GM12875 (cell line): ENCODE measurements at regions not wholly inside any gene's neighbourhood (a gene's known extent, or its start where the extent isn't known, plus 50 kb on each side); places are given as distances from the start of the nearest gene placed in this dataset.

Experiments
- H3K4me3 ChIP-seq: one replicate; pipeline ENCODE4 v1.5.1; 2011; ENCODE audit warnings: low read depth, low read length, control low read depth
- TF ChIP-seq, protein P1 (sequence below): IDR thresholded peaks from 2 replicates; pipeline ENCODE4 v1.5.1; 2011; ENCODE audit warnings: low read depth, mild to moderate bottlenecking, control low read depth, inconsistent platforms, low read length, moderate library complexity, borderline replicate concordance; ENCODE audit not compliant: insufficient read depth

DNA sequence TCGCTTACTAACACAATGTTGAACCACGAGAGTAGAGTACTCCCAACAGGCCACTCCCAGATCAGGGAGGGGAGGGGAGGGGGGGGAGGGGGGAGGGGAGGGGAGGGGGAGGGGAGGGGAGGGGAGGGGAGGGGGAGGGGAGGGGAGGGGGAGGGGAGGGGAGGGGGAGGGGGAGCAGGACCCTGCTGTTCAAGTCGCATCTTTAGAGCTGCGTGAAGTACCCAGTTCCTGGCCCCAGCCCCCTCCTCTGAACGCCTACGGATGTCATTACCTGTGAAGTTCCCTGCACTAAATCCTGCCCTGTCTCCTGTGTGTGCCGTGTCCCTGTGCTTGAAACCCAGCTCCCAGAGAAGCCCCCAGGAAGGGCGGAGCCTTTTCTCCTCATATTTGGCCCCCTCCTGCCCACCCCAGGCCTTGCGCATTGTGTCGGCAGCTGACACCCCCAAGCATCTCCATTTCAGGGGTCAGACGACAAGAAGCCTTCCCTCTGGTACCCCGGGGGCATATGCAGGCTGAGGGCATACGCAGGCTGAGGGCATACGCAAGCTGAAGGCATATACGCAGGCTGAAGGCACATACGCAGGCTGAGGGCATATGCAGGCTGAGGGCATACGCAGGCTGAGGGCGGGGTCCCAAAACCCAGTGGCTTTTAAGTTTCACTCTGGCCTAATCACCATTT is 330.2 kb downstream of the C16orf95 start:
- no peak overlapping the region for H3K4me3 ChIP-seq
- TF ChIP-seq, protein P1, sequence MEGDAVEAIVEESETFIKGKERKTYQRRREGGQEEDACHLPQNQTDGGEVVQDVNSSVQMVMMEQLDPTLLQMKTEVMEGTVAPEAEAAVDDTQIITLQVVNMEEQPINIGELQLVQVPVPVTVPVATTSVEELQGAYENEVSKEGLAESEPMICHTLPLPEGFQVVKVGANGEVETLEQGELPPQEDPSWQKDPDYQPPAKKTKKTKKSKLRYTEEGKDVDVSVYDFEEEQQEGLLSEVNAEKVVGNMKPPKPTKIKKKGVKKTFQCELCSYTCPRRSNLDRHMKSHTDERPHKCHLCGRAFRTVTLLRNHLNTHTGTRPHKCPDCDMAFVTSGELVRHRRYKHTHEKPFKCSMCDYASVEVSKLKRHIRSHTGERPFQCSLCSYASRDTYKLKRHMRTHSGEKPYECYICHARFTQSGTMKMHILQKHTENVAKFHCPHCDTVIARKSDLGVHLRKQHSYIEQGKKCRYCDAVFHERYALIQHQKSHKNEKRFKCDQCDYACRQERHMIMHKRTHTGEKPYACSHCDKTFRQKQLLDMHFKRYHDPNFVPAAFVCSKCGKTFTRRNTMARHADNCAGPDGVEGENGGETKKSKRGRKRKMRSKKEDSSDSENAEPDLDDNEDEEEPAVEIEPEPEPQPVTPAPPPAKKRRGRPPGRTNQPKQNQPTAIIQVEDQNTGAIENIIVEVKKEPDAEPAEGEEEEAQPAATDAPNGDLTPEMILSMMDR = no peak

DNA sequence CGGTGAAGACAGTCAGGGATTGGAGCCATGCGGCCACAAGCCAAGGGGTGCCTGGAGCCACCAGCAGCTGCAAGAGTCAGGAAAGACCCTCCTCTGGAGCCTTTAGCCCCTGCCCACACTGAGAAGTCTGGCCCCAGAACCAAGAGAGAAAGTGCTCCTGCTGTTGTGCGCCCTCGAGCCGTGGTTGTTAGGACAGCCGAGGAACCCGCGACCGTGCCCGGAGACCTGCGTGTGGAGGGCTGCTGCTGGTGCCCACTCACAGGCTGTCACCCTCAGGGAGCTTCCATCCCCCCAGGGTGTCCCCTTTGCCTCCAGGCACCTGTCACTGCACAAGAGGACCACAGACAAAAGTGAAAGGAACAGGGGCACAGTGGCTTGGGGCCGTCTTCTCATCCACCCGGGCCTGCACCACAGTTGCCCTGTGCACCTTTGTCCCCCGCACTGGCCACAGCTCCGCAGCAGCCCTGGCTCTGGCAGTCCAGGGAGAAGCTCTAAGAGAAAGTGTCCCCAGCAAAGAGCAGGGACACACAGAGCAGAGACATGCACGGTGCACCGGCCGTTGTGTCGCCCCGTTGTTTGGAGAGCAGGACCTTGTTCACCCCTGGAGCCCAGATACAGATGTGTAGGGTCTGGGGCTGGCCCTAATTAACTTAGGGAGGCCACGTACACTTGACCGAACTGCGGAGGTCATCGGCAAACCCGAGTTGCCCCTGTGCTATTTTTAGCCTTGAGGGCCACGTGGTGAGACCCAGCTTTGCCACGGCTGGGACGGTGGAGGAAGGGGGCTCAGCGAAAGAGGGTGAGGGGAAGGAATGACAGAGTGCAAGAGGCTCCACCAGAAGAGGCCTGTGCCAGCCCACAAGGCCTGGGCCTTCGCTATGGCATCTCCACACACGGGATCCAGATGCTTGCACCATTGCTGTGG is 329.2 kb downstream of the C16orf95 start:
- TF ChIP-seq, protein P1 = no peak
- H3K4me3 ChIP-seq = no peak overlapping the region

DNA sequence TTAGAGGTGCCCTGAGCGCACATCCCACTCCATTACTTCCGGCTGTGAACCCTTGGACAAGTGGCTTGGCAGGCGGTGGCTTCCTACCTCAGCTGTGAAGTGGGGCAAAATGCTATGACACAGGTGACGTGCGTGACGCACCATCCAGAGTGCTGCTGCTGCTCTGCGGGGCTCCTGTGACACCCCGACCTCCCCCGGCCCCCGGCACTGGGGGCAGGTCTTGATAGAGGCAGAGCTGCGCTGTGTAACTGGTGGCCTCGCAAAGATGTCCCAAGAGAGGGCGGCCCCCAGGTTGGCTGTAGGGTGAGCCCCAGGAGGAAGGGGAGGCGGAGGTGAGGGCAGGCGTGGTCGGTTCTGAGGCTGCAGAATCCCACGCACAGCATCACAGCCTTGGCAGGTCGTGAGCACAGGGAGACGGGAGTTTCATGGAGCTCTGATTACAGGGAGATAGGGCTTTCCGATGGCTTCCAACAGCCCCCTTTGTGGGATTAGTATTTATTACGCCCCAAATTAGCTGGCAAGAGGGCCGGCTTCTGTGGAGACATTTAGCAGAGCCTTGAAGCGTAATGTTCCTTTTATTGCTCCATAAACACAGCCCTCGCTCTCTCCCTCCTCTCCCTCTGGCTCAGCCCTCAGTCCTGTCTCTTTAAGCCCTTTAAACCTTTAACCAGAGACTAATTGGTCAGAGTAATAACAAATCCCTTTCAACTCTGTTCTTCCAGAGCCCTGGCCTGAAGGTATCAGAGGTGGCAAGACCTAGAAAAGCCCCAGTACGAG is 328.1 kb downstream of the C16orf95 start:
- no peak overlapping the region for H3K4me3 ChIP-seq
- TF ChIP-seq, protein P1 = no peak

DNA sequence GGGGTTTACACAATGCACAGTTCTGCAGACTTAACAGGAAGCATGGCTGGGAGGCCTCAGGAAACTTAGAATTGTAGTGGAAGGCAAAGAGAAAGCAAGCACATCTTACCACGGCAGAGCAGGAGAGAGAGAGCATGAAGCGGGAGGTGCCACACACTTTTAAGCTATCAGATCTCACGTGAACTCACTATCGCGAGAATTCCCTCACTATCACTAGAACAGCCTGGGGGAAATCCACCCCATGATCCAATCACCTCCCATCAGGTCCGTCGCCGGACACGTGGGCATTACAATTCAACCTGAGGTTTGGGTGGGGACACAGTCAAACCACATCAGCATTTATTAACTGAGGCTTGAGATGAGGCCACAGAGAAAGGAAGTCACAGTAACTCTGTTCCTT is 326.7 kb downstream of the C16orf95 start:
- TF ChIP-seq, protein P1 = no peak
- H3K4me3 ChIP-seq = no peak overlapping the region

DNA sequence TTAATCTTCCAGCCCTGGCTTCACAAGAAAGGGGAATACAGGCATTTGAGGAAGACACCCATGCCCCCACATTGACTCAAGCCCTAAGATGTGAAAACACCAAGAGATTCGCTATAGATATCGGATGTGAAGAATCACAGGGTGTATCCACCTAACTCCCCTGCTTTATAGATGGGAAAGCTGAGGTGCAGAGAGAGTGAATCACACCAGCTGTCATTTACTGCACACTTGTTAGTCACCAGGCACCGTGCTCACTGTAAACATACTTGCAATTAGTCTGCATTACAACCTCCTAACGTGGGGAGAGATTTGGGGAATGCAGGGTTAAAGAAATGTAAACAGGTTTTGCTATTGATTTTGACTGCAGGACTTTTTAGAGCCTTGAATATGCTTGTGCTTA is 325.5 kb downstream of the C16orf95 start:
- H3K4me3 ChIP-seq = no peak overlapping the region

DNA sequence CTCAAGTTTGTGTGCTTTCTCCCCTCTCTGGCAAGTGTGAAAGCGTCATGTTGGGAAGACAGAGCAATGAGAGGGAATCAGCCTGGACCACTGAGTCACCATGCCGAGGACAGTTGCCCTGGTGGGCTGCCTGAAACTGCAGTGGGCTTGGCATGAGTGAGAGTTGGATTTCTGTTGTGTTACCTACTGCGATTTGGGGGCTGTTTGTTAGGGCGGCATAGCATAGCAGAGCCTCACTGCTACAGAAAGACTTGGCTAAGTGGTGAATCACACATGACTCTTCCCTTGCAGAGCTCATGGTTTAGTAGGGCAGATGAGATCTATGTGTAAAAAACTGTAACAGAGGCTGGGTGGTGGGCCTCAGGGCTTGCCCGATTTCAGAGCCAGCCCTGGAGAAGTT is 324.6 kb downstream of the C16orf95 start:
- H3K4me3 ChIP-seq = no peak overlapping the region
- TF ChIP-seq, protein P1 = no peak

More for the DNA sequence above, 325.5 kb downstream of the C16orf95 start:
- TF ChIP-seq, protein P1 = no peak
